Neutrophil (primary cell): ENCODE measurements at regions not wholly inside any gene's neighbourhood (a gene's known extent, or its start where the extent isn't known, plus 50 kb on each side); places are given as distances from the start of the nearest gene placed in this dataset.

ENCODE experiments used
- H3K27ac ChIP-seq: fragments of 200-600 bp; sonication (generic); 2 replicates; pipeline ENCODE4 v1.5.1; 2016; ENCODE audit warnings: mild to moderate bottlenecking, moderate library complexity
- H3K27me3 ChIP-seq: fragments of 200-600 bp; sonication (generic); 2 replicates; pipeline ENCODE4 v1.6.0; 2016; ENCODE audit warnings: mild to moderate bottlenecking
- H3K36me3 ChIP-seq: fragments of 200-600 bp; sonication (generic); 2 replicates; pipeline ENCODE4 v1.5.1; 2017
- H3K4me1 ChIP-seq, 2 experiments: fragments of 200-600 bp in 1 of 2; sonication (generic) in 1 of 2; 1 replicate in 1 of 2; 2 replicates in 1 of 2; pipeline versions ENCODE4 v1.5.1 to v1.6.1; 2013 to 2016; ENCODE audit warnings: low read depth in 1 of 2, low read length in 1 of 2, mild to moderate bottlenecking in 1 of 2, moderate library complexity in 1 of 2; ENCODE audit not compliant: control insufficient read depth in 1 of 2, insufficient read depth in 1 of 2
- H3K4me3 ChIP-seq, 2 experiments: fragments of 200-600 bp in 1 of 2; sonication (generic) in 1 of 2; 1 replicate in 1 of 2; 2 replicates in 1 of 2; pipeline ENCODE4 v1.5.1; 2013 to 2016; ENCODE audit warnings: low read depth in 1 of 2, low read length in 1 of 2, mild to moderate bottlenecking in 1 of 2, moderate library complexity in 1 of 2
- H3K9me3 ChIP-seq: fragments of 200-600 bp; sonication (generic); 2 replicates; pipeline ENCODE4 v1.5.1; 2016
- CTCF ChIP-seq: fragments of 200-600 bp; sonication (generic); IDR thresholded peaks from 2 replicates; pipeline ENCODE4 v1.5.1; 2016; ENCODE audit warnings: antibody characterized with exemption

GRCh38 chr15:95262866-95263564 lies 1031.7 kb downstream of the MCTP2 start:
- no peaks in the 10 kb centered on the region for H3K4me1 ChIP-seq
- no peaks in the 10 kb centered on the region for H3K36me3 ChIP-seq
- no peak overlapping the region for H3K27ac ChIP-seq
- no peak for TF ChIP-seq CTCF
- H3K9me3 ChIP-seq = no peaks in the 10 kb centered on the region
- peaks cover 19% of the 10 kb centered on the region for H3K27me3 ChIP-seq
- H3K4me3 ChIP-seq = no peak overlapping the region

- H3K27me3 ChIP-seq = peaks cover 13% of the 10 kb centered on the region
- H3K36me3 ChIP-seq = no peaks in the 10 kb centered on the region
- no peak for TF ChIP-seq CTCF
- no peaks in the 10 kb centered on the region for H3K9me3 ChIP-seq
- H3K4me1 ChIP-seq = no peaks in the 10 kb centered on the region
- no peak overlapping the region for H3K4me3 ChIP-seq
- H3K27ac ChIP-seq = no peak overlapping the region
These were observed 1032.4 kb downstream of the MCTP2 start for GRCh38 chr15:95263751-95264150.

GRCh38 chr15:95265419-95265997 lies 1034.1 kb downstream of the MCTP2 start:
- no peak for TF ChIP-seq CTCF
- Histone ChIP-seq H3K27ac (no peak overlapping the region), H3K36me3 (no peaks in the 10 kb centered on the region), H3K27me3 (no peaks in the 10 kb centered on the region), H3K4me3 (no peak overlapping the region), H3K4me1 (no peaks in the 10 kb centered on the region), H3K9me3 (no peaks in the 10 kb centered on the region)

- Histone ChIP-seq H3K36me3 (no peaks in the 10 kb centered on the region), H3K27me3 (no peaks in the 10 kb centered on the region), H3K4me3 (no peak overlapping the region), H3K9me3 (no peaks in the 10 kb centered on the region), H3K4me1 (no peaks in the 10 kb centered on the region), H3K27ac (no peak overlapping the region)
- no peak for TF ChIP-seq CTCF
These were observed 1035.2 kb downstream of the MCTP2 start for GRCh38 chr15:95266451-95267061.

GRCh38 chr15:95267481-95267880 lies 1036.1 kb downstream of the MCTP2 start:
- no peaks in the 10 kb centered on the region for H3K4me1 ChIP-seq

More at GRCh38 chr15:95267481-95267880, 1036.1 kb downstream of the MCTP2 start:
- no peaks in the 10 kb centered on the region for H3K36me3 ChIP-seq
- no peaks in the 10 kb centered on the region for H3K9me3 ChIP-seq
- H3K27me3 ChIP-seq = no peaks in the 10 kb centered on the region
- no peak for TF ChIP-seq CTCF
- H3K27ac ChIP-seq = no peak overlapping the region
- no peak overlapping the region for H3K4me3 ChIP-seq
